Prostate gland (tissue), 2 donors: ENCODE measurements at regions not wholly inside any gene's neighbourhood (a gene's known extent, or its start where the extent isn't known, plus 50 kb on each side); places are given as distances from the start of the nearest gene placed in this dataset.

Experiments
- CTCF ChIP-seq, 4 experiments: fragments of 200-600 bp in 2 of 4; fragments of 450-650 bp in 2 of 4; sonication (generic) in 2 of 4; IDR thresholded peaks; 1 replicate in 3 of 4; 2 replicates in 1 of 4; pipeline ENCODE4 v1.5.1; 2016 to 2019; ENCODE audit warnings: antibody characterized with exemption in 4 of 4, mild to moderate bottlenecking in 2 of 4, moderate library complexity in 2 of 4
- POLR2A ChIP-seq: fragments of 450-650 bp; IDR thresholded peaks from one replicate; pipeline ENCODE4 v1.6.1; 2016; ENCODE audit warnings: antibody characterized with exemption, mild to moderate bottlenecking

GRCh38 chr18:78580835-78581339 lies 398.7 kb upstream of the SALL3 start:
- no peak for TF ChIP-seq CTCF (IDR thresholded peaks at IDR 0.05)
- TF ChIP-seq POLR2A, result no peak
